ENCODE measurements at regions not wholly inside any gene's neighbourhood (a gene's known extent, or its start where the extent isn't known, plus 50 kb on each side); places are given as distances from the start of the nearest gene placed in this dataset.

- H3K27me3 ChIP-seq (ENCODE audit: control insufficient read depth, insufficient read depth, low read length) = no peaks in the 10 kb centered on the region
- H3K4me3 ChIP-seq (ENCODE audit: low read depth, low read length) = no peak overlapping the region
- peaks cover 4% of the 10 kb centered on the region for H3K4me1 ChIP-seq (ENCODE audit: control insufficient read depth, insufficient read depth, low read length)
- no peak overlapping the region for H3K9ac ChIP-seq (ENCODE audit: low read depth, low read length)
- H3K9me3 ChIP-seq (ENCODE audit: control insufficient read depth, insufficient read depth, low read length) = no peaks in the 10 kb centered on the region
- no peaks in the 10 kb centered on the region for H3K36me3 ChIP-seq (ENCODE audit: control insufficient read depth, insufficient read depth, low read length)
Measured at GRCh38 chr1:43074244-43074643, 97.8 kb downstream of the EBNA1BP2 start.

- no peaks in the 10 kb centered on the region for H3K9me3 ChIP-seq (ENCODE audit: control insufficient read depth, insufficient read depth, low read length)
- no peak overlapping the region for H3K4me3 ChIP-seq (ENCODE audit: low read depth, low read length)
- H3K9ac ChIP-seq (ENCODE audit: low read depth, low read length) = no peak overlapping the region
- peaks cover 8% of the 10 kb centered on the region for H3K4me1 ChIP-seq (ENCODE audit: control insufficient read depth, insufficient read depth, low read length)
- H3K36me3 ChIP-seq (ENCODE audit: control insufficient read depth, insufficient read depth, low read length) = no peaks in the 10 kb centered on the region
- H3K27me3 ChIP-seq (ENCODE audit: control insufficient read depth, insufficient read depth, low read length) = no peaks in the 10 kb centered on the region
Measured at GRCh38 chr1:43073490-43074230, 98.4 kb downstream of the EBNA1BP2 start.

GRCh38 chr1:43072314-43072713 is 99.8 kb downstream of the EBNA1BP2 start:
- Histone ChIP-seq H3K4me1 (ENCODE audit: control insufficient read depth, insufficient read depth, low read length) (peaks cover 6% of the 10 kb centered on the region), H3K4me3 (ENCODE audit: low read depth, low read length) (no peak overlapping the region), H3K36me3 (ENCODE audit: control insufficient read depth, insufficient read depth, low read length) (no peaks in the 10 kb centered on the region), H3K9me3 (ENCODE audit: control insufficient read depth, insufficient read depth, low read length) (no peaks in the 10 kb centered on the region), H3K9ac (ENCODE audit: low read depth, low read length) (no peak overlapping the region), H3K27me3 (ENCODE audit: control insufficient read depth, insufficient read depth, low read length) (peaks cover under 1% of the 10 kb centered on the region)

DNA sequence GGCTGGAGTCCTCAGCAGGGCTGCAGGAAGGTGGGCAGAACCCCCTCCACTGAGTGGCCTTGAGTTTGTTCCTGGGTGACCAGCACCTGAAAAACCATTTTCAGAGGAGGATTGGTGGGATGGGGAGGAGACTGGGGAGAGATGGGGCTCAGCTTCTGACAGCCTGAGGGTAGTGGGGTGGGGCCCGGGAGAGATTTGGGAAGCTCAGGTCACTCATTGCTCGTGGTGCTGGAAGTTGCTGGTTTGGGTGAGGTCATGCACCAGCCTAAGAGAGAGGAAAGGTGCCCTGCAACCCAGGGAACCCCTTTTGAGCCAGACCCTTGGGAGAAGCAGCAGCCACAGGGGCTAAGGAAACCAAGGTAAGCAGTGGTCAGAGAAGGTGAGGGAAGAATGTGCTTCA is 100.8 kb downstream of the EBNA1BP2 start:
- Histone ChIP-seq H3K9me3 (ENCODE audit: control insufficient read depth, insufficient read depth, low read length) (no peaks in the 10 kb centered on the region), H3K4me3 (ENCODE audit: low read depth, low read length) (no peak overlapping the region), H3K9ac (ENCODE audit: low read depth, low read length) (no peak overlapping the region), H3K27me3 (ENCODE audit: control insufficient read depth, insufficient read depth, low read length) (peaks cover 6% of the 10 kb centered on the region), H3K36me3 (ENCODE audit: control insufficient read depth, insufficient read depth, low read length) (no peaks in the 10 kb centered on the region), H3K4me1 (ENCODE audit: control insufficient read depth, insufficient read depth, low read length) (peaks cover 6% of the 10 kb centered on the region)

- Histone ChIP-seq H3K9me3 (ENCODE audit: control insufficient read depth, insufficient read depth, low read length) (no peaks in the 10 kb centered on the region), H3K4me3 (ENCODE audit: low read depth, low read length) (no peak overlapping the region), H3K27me3 (ENCODE audit: control insufficient read depth, insufficient read depth, low read length) (peaks cover 6% of the 10 kb centered on the region), H3K9ac (ENCODE audit: low read depth, low read length) (no peak overlapping the region), H3K4me1 (ENCODE audit: control insufficient read depth, insufficient read depth, low read length) (peaks cover 6% of the 10 kb centered on the region), H3K36me3 (ENCODE audit: control insufficient read depth, insufficient read depth, low read length) (no peaks in the 10 kb centered on the region)
Measured at GRCh38 chr1:43069461-43070050, 102.5 kb downstream of the EBNA1BP2 start.

DNA sequence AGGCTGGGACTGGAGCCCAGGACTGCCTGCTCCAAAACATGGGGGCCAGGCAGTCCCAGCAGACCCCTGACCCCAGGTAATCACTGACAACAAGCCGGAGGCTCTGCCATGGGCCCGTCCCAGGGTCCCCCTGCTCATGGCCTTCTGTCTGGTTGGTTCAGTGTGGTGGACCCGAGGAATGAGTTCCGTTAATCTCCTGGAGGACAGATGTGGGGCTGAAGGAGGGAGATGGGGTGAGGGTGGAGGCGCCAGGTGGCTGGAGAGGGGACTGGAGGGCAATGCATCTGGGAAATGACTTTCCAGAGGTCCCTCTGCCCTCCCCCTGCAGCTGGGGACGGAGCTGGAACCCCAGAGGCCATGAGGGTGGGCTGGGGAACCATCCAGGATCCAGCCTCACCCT is 103.2 kb downstream of the EBNA1BP2 start:
- peaks cover 6% of the 10 kb centered on the region for H3K27me3 ChIP-seq (ENCODE audit: control insufficient read depth, insufficient read depth, low read length)
- peaks cover 6% of the 10 kb centered on the region for H3K4me1 ChIP-seq (ENCODE audit: control insufficient read depth, insufficient read depth, low read length)
- H3K4me3 ChIP-seq (ENCODE audit: low read depth, low read length) = no peak overlapping the region
- no peaks in the 10 kb centered on the region for H3K36me3 ChIP-seq (ENCODE audit: control insufficient read depth, insufficient read depth, low read length)
- no peak overlapping the region for H3K9ac ChIP-seq (ENCODE audit: low read depth, low read length)
- H3K9me3 ChIP-seq (ENCODE audit: control insufficient read depth, insufficient read depth, low read length) = no peaks in the 10 kb centered on the region

- Histone ChIP-seq H3K9me3 (ENCODE audit: control insufficient read depth, insufficient read depth, low read length) (no peaks in the 10 kb centered on the region), H3K4me3 (ENCODE audit: low read depth, low read length) (peak overlapping the region; percentile 3), H3K4me1 (ENCODE audit: control insufficient read depth, insufficient read depth, low read length) (peaks cover 6% of the 10 kb centered on the region), H3K27me3 (ENCODE audit: control insufficient read depth, insufficient read depth, low read length) (peaks cover 6% of the 10 kb centered on the region), H3K9ac (ENCODE audit: low read depth, low read length) (no peak overlapping the region), H3K36me3 (ENCODE audit: control insufficient read depth, insufficient read depth, low read length) (no peaks in the 10 kb centered on the region)
Measured at GRCh38 chr1:43067977-43068751, 103.9 kb downstream of the EBNA1BP2 start.

DNA sequence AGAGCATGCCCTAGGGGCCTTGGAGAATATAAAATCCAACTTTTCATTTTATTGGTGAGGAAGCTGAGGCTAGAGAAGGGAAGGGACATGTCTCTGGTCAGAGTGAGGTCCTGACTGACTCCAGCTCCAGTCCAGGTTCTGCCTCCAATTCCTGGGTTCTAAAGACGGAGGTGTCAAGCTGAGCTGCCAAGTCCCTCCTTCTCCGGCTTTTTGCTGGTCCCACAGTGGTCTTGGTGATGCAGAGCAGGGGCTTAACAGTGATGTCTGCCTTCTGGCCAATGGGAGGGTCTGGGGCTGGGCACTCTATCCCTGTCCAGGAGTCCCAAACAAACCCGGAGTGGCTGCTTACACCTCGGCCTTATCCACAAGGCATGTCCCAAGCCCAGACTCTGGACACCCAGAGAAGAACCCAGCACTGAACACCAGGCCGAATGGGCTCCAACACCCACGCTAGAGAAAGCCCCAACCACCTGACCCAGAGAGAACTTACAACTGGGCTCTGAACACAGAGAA is 104.8 kb downstream of the EBNA1BP2 start:
- Histone ChIP-seq H3K9me3 (ENCODE audit: control insufficient read depth, insufficient read depth, low read length) (no peaks in the 10 kb centered on the region), H3K4me3 (ENCODE audit: low read depth, low read length) (no peak overlapping the region), H3K9ac (ENCODE audit: low read depth, low read length) (no peak overlapping the region), H3K36me3 (ENCODE audit: control insufficient read depth, insufficient read depth, low read length) (no peaks in the 10 kb centered on the region), H3K4me1 (ENCODE audit: control insufficient read depth, insufficient read depth, low read length) (peaks cover 6% of the 10 kb centered on the region), H3K27me3 (ENCODE audit: control insufficient read depth, insufficient read depth, low read length) (peaks cover 6% of the 10 kb centered on the region)

GRCh38 chr1:43066578-43066977 is 105.5 kb downstream of the EBNA1BP2 start:
- no peak overlapping the region for H3K4me3 ChIP-seq (ENCODE audit: low read depth, low read length)
- H3K9me3 ChIP-seq (ENCODE audit: control insufficient read depth, insufficient read depth, low read length) = no peaks in the 10 kb centered on the region
- H3K9ac ChIP-seq (ENCODE audit: low read depth, low read length) = no peak overlapping the region
- H3K4me1 ChIP-seq (ENCODE audit: control insufficient read depth, insufficient read depth, low read length) = peaks cover 6% of the 10 kb centered on the region
- no peaks in the 10 kb centered on the region for H3K36me3 ChIP-seq (ENCODE audit: control insufficient read depth, insufficient read depth, low read length)
- peaks cover 6% of the 10 kb centered on the region for H3K27me3 ChIP-seq (ENCODE audit: control insufficient read depth, insufficient read depth, low read length)

DNA sequence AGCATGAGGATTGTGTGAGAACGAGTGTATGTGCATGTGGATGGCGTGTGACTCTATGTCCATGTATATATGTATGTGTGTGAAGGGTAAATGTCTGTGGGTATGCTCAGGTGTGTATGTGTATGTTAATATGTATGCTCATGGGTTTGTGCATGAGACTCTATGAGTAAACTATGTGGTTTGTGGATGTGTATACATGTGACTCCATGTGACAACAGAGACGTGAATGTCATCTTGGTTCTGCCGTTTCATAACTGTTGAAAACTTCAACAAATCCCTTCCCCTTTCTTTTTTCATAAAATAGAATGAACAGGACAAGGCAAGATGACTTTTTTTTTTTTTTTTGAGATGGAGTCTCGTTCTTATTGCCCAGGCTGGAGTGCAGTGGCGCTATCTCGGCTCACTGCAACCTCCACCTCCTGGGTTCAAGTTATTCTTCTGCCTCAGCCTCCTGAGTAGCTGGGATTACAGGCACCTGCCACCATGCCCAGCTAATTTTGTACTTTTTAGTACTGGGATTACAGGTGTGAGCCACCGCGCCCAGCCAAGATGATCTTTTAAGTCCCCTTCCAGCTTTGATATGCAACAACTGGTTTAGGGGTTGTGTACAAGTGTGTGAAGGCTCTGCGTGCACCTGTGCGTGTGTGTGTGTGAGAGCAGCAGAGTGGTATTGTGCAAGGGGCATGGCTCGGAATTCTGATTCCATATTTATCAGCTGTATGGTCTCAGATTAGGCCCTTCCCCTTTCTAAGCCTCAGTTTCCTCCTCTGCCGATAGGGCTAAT is 106.3 kb downstream of the EBNA1BP2 start:
- Histone ChIP-seq H3K4me1 (ENCODE audit: control insufficient read depth, insufficient read depth, low read length) (peaks cover 6% of the 10 kb centered on the region), H3K36me3 (ENCODE audit: control insufficient read depth, insufficient read depth, low read length) (no peaks in the 10 kb centered on the region), H3K9ac (ENCODE audit: low read depth, low read length) (no peak overlapping the region), H3K27me3 (ENCODE audit: control insufficient read depth, insufficient read depth, low read length) (peaks cover 6% of the 10 kb centered on the region), H3K4me3 (ENCODE audit: low read depth, low read length) (no peak overlapping the region), H3K9me3 (ENCODE audit: control insufficient read depth, insufficient read depth, low read length) (no peaks in the 10 kb centered on the region)

GRCh38 chr1:43065191-43065590 is 106.5 kb upstream of the SLC2A1 start:
- Histone ChIP-seq H3K4me3 (ENCODE audit: low read depth, low read length) (no peak overlapping the region), H3K4me1 (ENCODE audit: control insufficient read depth, insufficient read depth, low read length) (peaks cover 6% of the 10 kb centered on the region), H3K9me3 (ENCODE audit: control insufficient read depth, insufficient read depth, low read length) (no peaks in the 10 kb centered on the region), H3K36me3 (ENCODE audit: control insufficient read depth, insufficient read depth, low read length) (no peaks in the 10 kb centered on the region), H3K27me3 (ENCODE audit: control insufficient read depth, insufficient read depth, low read length) (peaks cover 6% of the 10 kb centered on the region), H3K9ac (ENCODE audit: low read depth, low read length) (no peak overlapping the region)
